Esophagus (tissue), 2 donors: ENCODE measurements at regions not wholly inside any gene's neighbourhood (a gene's known extent, or its start where the extent isn't known, plus 50 kb on each side); places are given as distances from the start of the nearest gene placed in this dataset.
A peak's percentile ranks its signal among the peaks of the same experiment; 100 is the strongest.
"Not testable (repeated sequence)": the region's sequence is repeated elsewhere in the genome, so short reads cannot be mapped to it uniquely, and the experiment has no call there.

Experiments
- H3K27ac ChIP-seq, 2 donors: one replicate each; pipeline ENCODE4 v1.5.1; 2013; ENCODE audit warnings: low read depth in 2 of 2, mild to moderate bottlenecking in 2 of 2, inconsistent platforms in 1 of 2, low read length in 1 of 2, moderate library complexity in 1 of 2
- H3K27me3 ChIP-seq, 2 donors: one replicate each; pipeline ENCODE4 v1.6.1; 2013; ENCODE audit warnings: low read length in 2 of 2, control low read depth in 1 of 2, mild to moderate bottlenecking in 1 of 2; ENCODE audit not compliant: insufficient read depth in 2 of 2, control insufficient read depth in 1 of 2
- H3K36me3 ChIP-seq, 2 donors: one replicate each; pipeline ENCODE4 v1.6.1; 2013; ENCODE audit warnings: low read length in 1 of 2; ENCODE audit not compliant: control insufficient read depth in 2 of 2, insufficient read depth in 2 of 2
- H3K4me1 ChIP-seq, 2 donors: one replicate each; pipeline ENCODE4 v1.6.1; 2013; ENCODE audit warnings: low read length in 1 of 2; ENCODE audit not compliant: control insufficient read depth in 2 of 2, insufficient read depth in 2 of 2
- H3K4me3 ChIP-seq, 2 donors: one replicate each; pipeline ENCODE4 v1.5.1; 2013; ENCODE audit warnings: low read length in 2 of 2, mild to moderate bottlenecking in 2 of 2, low read depth in 1 of 2, moderate library complexity in 1 of 2
- H3K9me3 ChIP-seq, 2 donors: one replicate each; pipeline ENCODE4 v1.6.1; 2013; ENCODE audit warnings: mild to moderate bottlenecking in 2 of 2, low read depth in 1 of 2, low read length in 1 of 2, moderate library complexity in 1 of 2; ENCODE audit not compliant: control insufficient read depth in 2 of 2, insufficient read depth in 1 of 2
- WGBS, 2 donors: extraction: QIAGEN DNeasy Blood & Tissue Kit; methylation state at CpG; one replicate each; pipeline ENCODE4 v1.1.7; 2013; 5-methylcytosine and 5-hydroxymethylcytosine counted together
- donor health status: healthy with polysubstance abuse.
- donor health status: Bipolar disorder and iron deficiency.

GRCh38 chr12:93001407-93001806, 72.3 kb upstream of the EEA1 start:
- WGBS, 2 donors, result 72 to 75% methylated on average over 3 of the region's 3 CpGs
- H3K27me3 ChIP-seq, result no peaks in the 10 kb centered on the region

GRCh38 chr12:93002293-93003054, 73.4 kb upstream of the EEA1 start:
- WGBS, 2 donors, result 29 to 47% methylated on average over 7 of the region's 7 CpGs
- no peaks in the 10 kb centered on the region for H3K9me3 ChIP-seq
- peak overlapping the region in 1 of 2 donors; percentile 20 for H3K27ac ChIP-seq

More at GRCh38 chr12:93001407-93001806, 72.3 kb upstream of the EEA1 start:
- Histone ChIP-seq H3K4me3 (no peak overlapping the region), H3K4me1 (no peaks in the 10 kb centered on the region), H3K9me3 (no peaks in the 10 kb centered on the region), H3K36me3 (no peaks in the 10 kb centered on the region), H3K27ac (no peak overlapping the region)

GRCh38 chr12:93003531-93004239, 74.6 kb upstream of the EEA1 start:
- Histone ChIP-seq H3K27me3 (no peaks in the 10 kb centered on the region), H3K36me3 (no peaks in the 10 kb centered on the region), H3K9me3 (no peaks in the 10 kb centered on the region), H3K4me3 (no peak overlapping the region), H3K4me1 (no peaks in the 10 kb centered on the region), H3K27ac (no peak overlapping the region)
- 78 to 82% methylated on average over 9 of the region's 9 CpGs for WGBS, 2 donors

More at GRCh38 chr12:93002293-93003054, 73.4 kb upstream of the EEA1 start:
- Histone ChIP-seq H3K4me1 (no peaks in the 10 kb centered on the region), H3K4me3 (no peak overlapping the region), H3K36me3 (no peaks in the 10 kb centered on the region), H3K27me3 (no peaks in the 10 kb centered on the region)

GRCh38 chr12:93005928-93006392, 76.9 kb upstream of the EEA1 start:
- H3K4me1 ChIP-seq, result no peaks in the 10 kb centered on the region
- H3K27me3 ChIP-seq, result no peaks in the 10 kb centered on the region
- WGBS, 2 donors, result 89 to 90% methylated on average over 8 of the region's 8 CpGs
- no peak overlapping the region for H3K27ac ChIP-seq
- H3K4me3 ChIP-seq, result no peak overlapping the region
- no peaks in the 10 kb centered on the region for H3K36me3 ChIP-seq
- no peaks in the 10 kb centered on the region for H3K9me3 ChIP-seq

- H3K36me3 ChIP-seq, result no peaks in the 10 kb centered on the region
- no peak overlapping the region for H3K4me3 ChIP-seq
- WGBS, 2 donors, result 86 to 87% methylated on average over 5 of the region's 5 CpGs
- no peak overlapping the region for H3K27ac ChIP-seq
- no peaks in the 10 kb centered on the region for H3K4me1 ChIP-seq
- no peaks in the 10 kb centered on the region for H3K27me3 ChIP-seq
- no peaks in the 10 kb centered on the region for H3K9me3 ChIP-seq
These were observed 77.5 kb upstream of the EEA1 start for GRCh38 chr12:93006471-93007208.

GRCh38 chr12:93007544-93007943, 78.4 kb upstream of the EEA1 start:
- H3K27ac ChIP-seq, result no peak overlapping the region
- no peaks in the 10 kb centered on the region for H3K4me1 ChIP-seq
- no peak overlapping the region for H3K4me3 ChIP-seq
- H3K27me3 ChIP-seq, result no peaks in the 10 kb centered on the region
- 55 to 63% methylated on average over 4 of the region's 4 CpGs for WGBS, 2 donors
- H3K9me3 ChIP-seq, result no peaks in the 10 kb centered on the region
- no peaks in the 10 kb centered on the region for H3K36me3 ChIP-seq

GRCh38 chr12:93008044-93008778, 79.1 kb upstream of the EEA1 start:
- Histone ChIP-seq H3K36me3 (no peaks in the 10 kb centered on the region), H3K4me1 (no peaks in the 10 kb centered on the region), H3K27ac (no peak overlapping the region), H3K9me3 (no peaks in the 10 kb centered on the region), H3K27me3 (no peaks in the 10 kb centered on the region), H3K4me3 (no peak overlapping the region)
- 76 to 82% methylated on average over 3 of the region's 3 CpGs for WGBS, 2 donors

GRCh38 chr12:93008880-93009279, 79.8 kb upstream of the EEA1 start:
- not testable (repeated sequence) for H3K4me3 ChIP-seq, H3K9me3 ChIP-seq, H3K27me3 ChIP-seq, H3K27ac ChIP-seq, H3K4me1 ChIP-seq, H3K36me3 ChIP-seq
- WGBS, 2 donors, result 80 to 83% methylated on average over 7 of the region's 7 CpGs

- 90 to 93% methylated on average over 3 of the region's 3 CpGs for WGBS, 2 donors
- Histone ChIP-seq H3K27ac (no peak overlapping the region), H3K4me1 (no peaks in the 10 kb centered on the region), H3K9me3 (no peaks in the 10 kb centered on the region), H3K4me3 (no peak overlapping the region), H3K27me3 (no peaks in the 10 kb centered on the region), H3K36me3 (no peaks in the 10 kb centered on the region)
These were observed 80.4 kb upstream of the EEA1 start for GRCh38 chr12:93009533-93009932.
